Mesenchymal stem cell (in vitro differentiated cells and primary cell): ENCODE measurements at regions not wholly inside any gene's neighbourhood (a gene's known extent, or its start where the extent isn't known, plus 50 kb on each side); places are given as distances from the start of the nearest gene placed in this dataset.

ENCODE experiments used
- DNase-seq: peaks from one replicate; pipeline ENCODE4 v3.0.0-alpha.2; 2013
- H2AFZ ChIP-seq: one replicate; pipeline ENCODE4 v1.6.1; 2013; ENCODE audit warnings: low read depth, mild to moderate bottlenecking, control low read depth, inconsistent platforms, low read length, moderate library complexity
- H2AK5ac ChIP-seq: 2 replicates; pipeline ENCODE4 v1.6.1; 2013; ENCODE audit warnings: low read length, moderate library complexity, mild to moderate bottlenecking, inconsistent platforms; ENCODE audit not compliant: severe bottlenecking
- H2BK120ac ChIP-seq: one replicate; pipeline ENCODE4 v1.6.1; 2013; ENCODE audit warnings: low read depth, mild to moderate bottlenecking, inconsistent platforms, low read length, moderate library complexity
- H2BK12ac ChIP-seq, 2 experiments: one replicate each; pipeline ENCODE4 v1.6.1; 2013; ENCODE audit warnings: inconsistent platforms in 2 of 2, low read length in 2 of 2, mild to moderate bottlenecking in 2 of 2, moderate library complexity in 2 of 2, control low read depth in 1 of 2
- H2BK15ac ChIP-seq: one replicate; pipeline ENCODE4 v1.6.1; 2013; ENCODE audit warnings: mild to moderate bottlenecking, low read depth, inconsistent platforms; ENCODE audit not compliant: poor library complexity, severe bottlenecking
- H2BK5ac ChIP-seq: 2 replicates; pipeline ENCODE4 v1.6.1; 2013; ENCODE audit warnings: low read depth, mild to moderate bottlenecking, low read length, control low read depth, inconsistent platforms; ENCODE audit not compliant: poor library complexity, severe bottlenecking
- H3K14ac ChIP-seq, 2 experiments: one replicate each; pipeline ENCODE4 v1.6.1; 2013; ENCODE audit warnings: inconsistent platforms in 2 of 2, low read length in 2 of 2, control low read depth in 1 of 2, mild to moderate bottlenecking in 1 of 2, moderate library complexity in 1 of 2
- H3K18ac ChIP-seq, 2 experiments: one replicate each; pipeline ENCODE4 v1.6.1; 2013; ENCODE audit warnings: inconsistent platforms in 2 of 2, low read length in 2 of 2, control low read depth in 1 of 2, low read depth in 1 of 2, mild to moderate bottlenecking in 1 of 2
- H3K23ac ChIP-seq, 2 experiments: one replicate each; pipeline ENCODE4 v1.6.1; 2013; ENCODE audit warnings: inconsistent platforms in 2 of 2, low read length in 2 of 2, mild to moderate bottlenecking in 2 of 2, moderate library complexity in 2 of 2, control low read depth in 1 of 2
- H3K27ac ChIP-seq: 2 replicates; pipeline ENCODE4 v1.5.1; 2013; ENCODE audit warnings: mild to moderate bottlenecking, moderate library complexity, low read length, control low read depth, inconsistent platforms; ENCODE audit not compliant: poor library complexity, severe bottlenecking
- H3K27me3 ChIP-seq, 2 experiments: 2 replicates each; pipeline versions ENCODE4 v1.6.1 to v1.7.0; 2013; ENCODE audit warnings: low read length in 2 of 2, mild to moderate bottlenecking in 2 of 2, moderate library complexity in 2 of 2, control low read depth in 1 of 2, inconsistent platforms in 1 of 2; ENCODE audit not compliant: control insufficient read depth in 1 of 2, insufficient read depth in 1 of 2
- H3K36me3 ChIP-seq, 2 experiments: 2 replicates each; pipeline versions ENCODE4 v1.6.1 to v1.7.0; 2013; ENCODE audit warnings: low read length in 2 of 2, control low read depth in 1 of 2, inconsistent platforms in 1 of 2, low read depth in 1 of 2, mild to moderate bottlenecking in 1 of 2; ENCODE audit not compliant: insufficient read depth in 2 of 2, control insufficient read depth in 1 of 2
- H3K4ac ChIP-seq, 2 experiments: one replicate each; pipeline ENCODE4 v1.6.1; 2013; ENCODE audit warnings: inconsistent platforms in 2 of 2, low read length in 2 of 2, mild to moderate bottlenecking in 2 of 2, moderate library complexity in 2 of 2, control low read depth in 1 of 2, low read depth in 1 of 2
- H3K4me1 ChIP-seq: 2 replicates; pipeline ENCODE4 v1.6.1; 2013; ENCODE audit warnings: low read depth, low read length, control low read depth; ENCODE audit not compliant: control insufficient read depth, insufficient read depth
- H3K4me2 ChIP-seq: 2 replicates; pipeline ENCODE4 v1.6.1; 2013; ENCODE audit warnings: low read length, mild to moderate bottlenecking, inconsistent platforms; ENCODE audit not compliant: poor library complexity, severe bottlenecking
- H3K4me3 ChIP-seq, 2 experiments: 2 replicates each; pipeline versions ENCODE4 v1.5.1 to v1.7.0; 2013; ENCODE audit warnings: low read length in 2 of 2, mild to moderate bottlenecking in 2 of 2, control low read depth in 1 of 2, low read depth in 1 of 2; ENCODE audit not compliant: insufficient read depth in 1 of 2
- H3K79me1 ChIP-seq: replicated peaks from 2 replicates; pipeline ENCODE4 v1.6.1; 2013; ENCODE audit warnings: mild to moderate bottlenecking, control low read depth, low read length, inconsistent platforms; ENCODE audit not compliant: poor library complexity, severe bottlenecking
- H3K9ac ChIP-seq: 2 replicates; pipeline ENCODE4 v1.7.0; 2013; ENCODE audit warnings: mild to moderate bottlenecking, low read length, moderate library complexity
- H3K9me3 ChIP-seq: 2 replicates; pipeline ENCODE4 v1.7.0; 2013; ENCODE audit warnings: mild to moderate bottlenecking, low read length; ENCODE audit not compliant: control insufficient read depth
- H4K8ac ChIP-seq: one replicate; pipeline ENCODE4 v1.6.1; 2013; ENCODE audit warnings: inconsistent platforms, mild to moderate bottlenecking, low read length, moderate library complexity
- H4K91ac ChIP-seq: one replicate; pipeline ENCODE4 v1.6.1; 2013; ENCODE audit warnings: mild to moderate bottlenecking, low read length, inconsistent platforms
- WGBS: methylation state at CpG from one replicate; pipeline ENCODE4 v1.1.7; 2013; ENCODE audit warnings: mixed read lengths; 5-methylcytosine and 5-hydroxymethylcytosine counted together

DNA sequence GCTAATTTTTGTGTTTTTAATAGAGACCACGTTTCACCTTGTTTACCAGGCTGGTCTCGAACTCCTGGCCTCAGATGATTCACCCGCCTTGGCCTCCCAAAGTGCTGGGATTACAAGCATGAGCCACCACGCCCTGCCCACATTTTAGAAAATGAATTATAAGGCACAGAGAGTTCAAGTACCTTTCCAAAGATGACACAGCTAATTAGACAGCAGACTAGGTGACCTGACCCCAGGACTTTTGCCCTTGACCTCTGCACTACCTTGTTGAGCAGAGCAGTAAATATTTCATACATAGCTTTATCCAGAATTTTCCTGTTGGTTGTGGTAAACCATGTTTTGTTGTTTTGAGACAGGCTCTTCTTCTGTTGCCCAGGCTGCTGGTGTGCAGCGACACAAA is 131.3 kb upstream of the KCTD7 start:
- no peak overlapping the region for H4K8ac ChIP-seq
- H3K36me3 ChIP-seq, result no peaks in the 10 kb centered on the region
- H3K27ac ChIP-seq, result no peak overlapping the region
- H3K18ac ChIP-seq, result no peak overlapping the region
- no peak overlapping the region for H2BK15ac ChIP-seq
- no peak overlapping the region for H2BK5ac ChIP-seq
- no peak overlapping the region for H3K14ac ChIP-seq
- peaks cover 8% of the 10 kb centered on the region for H3K4me1 ChIP-seq
- no peaks in the 10 kb centered on the region for H3K9me3 ChIP-seq
- H3K4ac ChIP-seq, result no peak overlapping the region
- peaks cover 6% of the 10 kb centered on the region for H3K79me1 ChIP-seq
- H2BK12ac ChIP-seq, result no peak overlapping the region
- no peaks in the 10 kb centered on the region for H3K27me3 ChIP-seq
- H4K91ac ChIP-seq, result peak overlapping the region; percentile 27
- H2BK120ac ChIP-seq, result no peak overlapping the region
- H3K4me3 ChIP-seq, result no peak overlapping the region
- 79% methylated on average over 5 of the region's 5 CpGs for WGBS
- no peak for DNase-seq
- H3K23ac ChIP-seq, result no peak overlapping the region
- no peak overlapping the region for H2AK5ac ChIP-seq
- no peak overlapping the region for H2AFZ ChIP-seq
- H3K4me2 ChIP-seq, result no peak overlapping the region
- H3K9ac ChIP-seq, result no peak overlapping the region

GRCh38 chr7:66500087-66500486 is 128.6 kb upstream of the KCTD7 start:
- Histone ChIP-seq H3K9ac (no peak overlapping the region), H3K14ac (no peak overlapping the region), H2BK12ac (no peak overlapping the region), H3K27ac (no peak overlapping the region), H3K27me3 (no peaks in the 10 kb centered on the region), H3K36me3 (no peaks in the 10 kb centered on the region), H2BK5ac (no peak overlapping the region), H2AK5ac (no peak overlapping the region), H4K8ac (no peak overlapping the region), H3K4ac (no peak overlapping the region), H3K9me3 (no peaks in the 10 kb centered on the region), H3K4me2 (no peak overlapping the region), H3K79me1 (no peaks in the 10 kb centered on the region), H3K4me3 (no peak overlapping the region), H2BK15ac (no peak overlapping the region), H3K23ac (no peak overlapping the region), H4K91ac (no peak overlapping the region), H2BK120ac (no peak overlapping the region), H2AFZ (no peak overlapping the region), H3K4me1 (no peaks in the 10 kb centered on the region), H3K18ac (no peak overlapping the region)
- DNase-seq, result peak; percentile 34
- 72% methylated on average over 1 of the region's 3 CpGs for WGBS

GRCh38 chr7:66502230-66503035 is 126.2 kb upstream of the KCTD7 start:
- Histone ChIP-seq H3K27ac (no peak overlapping the region), H3K36me3 (no peaks in the 10 kb centered on the region)

GRCh38 chr7:66503036-66503370 is 125.7 kb upstream of the KCTD7 start:
- H3K9me3 ChIP-seq, result no peaks in the 10 kb centered on the region
- H3K9ac ChIP-seq, result no peak overlapping the region
- no peak overlapping the region for H2BK15ac ChIP-seq
- H3K4me1 ChIP-seq, result no peaks in the 10 kb centered on the region
- H2BK120ac ChIP-seq, result no peak overlapping the region
- no peak overlapping the region for H4K8ac ChIP-seq
- no peak overlapping the region for H2AFZ ChIP-seq
- no peaks in the 10 kb centered on the region for H3K79me1 ChIP-seq
- no peaks in the 10 kb centered on the region for H3K27me3 ChIP-seq
- H3K23ac ChIP-seq, result no peak overlapping the region
- no peak overlapping the region for H3K18ac ChIP-seq
- H4K91ac ChIP-seq, result no peak overlapping the region
- DNase-seq, result no peak
- no peak overlapping the region for H3K4me2 ChIP-seq
- no peak overlapping the region for H3K27ac ChIP-seq
- H2AK5ac ChIP-seq, result no peak overlapping the region
- H2BK12ac ChIP-seq, result no peak overlapping the region
- H3K4me3 ChIP-seq, result no peak overlapping the region
- H2BK5ac ChIP-seq, result no peak overlapping the region
- H3K14ac ChIP-seq, result no peak overlapping the region
- H3K36me3 ChIP-seq, result no peaks in the 10 kb centered on the region
- 83% methylated on average over 13 of the region's 13 CpGs for WGBS
- no peak overlapping the region for H3K4ac ChIP-seq

More at GRCh38 chr7:66502230-66503035, 126.2 kb upstream of the KCTD7 start:
- no peak overlapping the region for H2BK15ac ChIP-seq
- no peaks in the 10 kb centered on the region for H3K9me3 ChIP-seq
- H2BK12ac ChIP-seq, result no peak overlapping the region
- H2BK5ac ChIP-seq, result no peak overlapping the region
- no peak overlapping the region for H2AK5ac ChIP-seq
- no peak overlapping the region for H3K9ac ChIP-seq
- H3K23ac ChIP-seq, result no peak overlapping the region
- no peaks in the 10 kb centered on the region for H3K79me1 ChIP-seq
- peak overlapping the region; percentile 40 for H4K91ac ChIP-seq
- DNase-seq, result no peak
- no peak overlapping the region for H3K18ac ChIP-seq
- H3K27me3 ChIP-seq, result no peaks in the 10 kb centered on the region
- H3K4me1 ChIP-seq, result no peaks in the 10 kb centered on the region
- peak overlapping the region in 1 of 2 experiments; percentile 66 for H3K14ac ChIP-seq
- no peak overlapping the region for H3K4me2 ChIP-seq
- WGBS, result 97% methylated on average over 10 of the region's 12 CpGs
- H4K8ac ChIP-seq, result no peak overlapping the region
- H2AFZ ChIP-seq, result no peak overlapping the region
- no peak overlapping the region for H3K4ac ChIP-seq
- no peak overlapping the region for H3K4me3 ChIP-seq
- H2BK120ac ChIP-seq, result no peak overlapping the region
